ENCODE measurements at regions not wholly inside any gene's neighbourhood (a gene's known extent, or its start where the extent isn't known, plus 50 kb on each side); places are given as distances from the start of the nearest gene placed in this dataset.

DNA sequence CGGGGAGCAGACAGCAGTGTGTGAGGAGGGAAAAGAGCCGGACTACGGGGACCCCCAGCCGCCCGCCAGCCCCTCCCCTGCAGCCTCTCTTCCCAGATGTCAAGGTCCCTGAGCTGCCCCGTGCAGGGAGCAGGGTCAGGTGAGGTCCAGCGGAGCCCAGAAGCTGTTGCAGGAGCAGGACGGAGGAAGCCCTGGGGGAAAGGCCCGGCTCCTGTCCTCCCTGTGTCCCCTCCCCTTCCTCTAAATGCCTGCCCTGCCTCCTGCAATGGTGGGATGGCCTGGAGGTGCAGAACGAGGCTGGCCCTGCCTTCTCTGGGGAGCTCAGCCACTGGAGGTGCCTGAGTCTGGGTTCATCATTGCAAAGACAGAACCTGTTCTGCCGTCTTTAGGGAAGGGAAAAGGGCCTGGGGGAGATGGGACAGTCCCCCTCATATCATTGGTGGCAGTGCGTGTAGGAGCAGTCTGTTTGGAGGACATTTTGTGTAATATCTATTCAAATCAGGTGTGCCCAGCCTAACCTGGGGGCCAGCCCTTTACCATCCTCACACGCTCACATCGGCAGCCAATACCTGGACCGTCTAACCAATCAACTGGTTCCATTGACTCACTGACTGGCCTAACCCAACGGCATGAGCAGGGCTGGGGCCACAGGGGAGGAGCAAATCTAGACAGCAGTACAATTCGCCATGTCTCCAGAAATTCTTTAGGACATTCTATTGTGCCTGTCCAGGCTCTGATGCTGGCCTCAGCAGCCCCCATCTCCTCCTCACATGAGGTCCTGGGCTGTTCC is 364.1 kb upstream of the SFSWAP start:
- no peak for TF ChIP-seq TAF1 (IDR thresholded peaks at IDR 0.05; ENCODE audit: borderline replicate concordance, insufficient read depth, low read length)
- TF ChIP-seq POLR2AphosphoS5 (IDR thresholded peaks at IDR 0.05; ENCODE audit: low read depth, low read length): no peak
- TF ChIP-seq SIN3A (IDR thresholded peaks at IDR 0.05; ENCODE audit: borderline replicate concordance, insufficient read depth, low read length): no peak
- TF ChIP-seq, protein P1, sequence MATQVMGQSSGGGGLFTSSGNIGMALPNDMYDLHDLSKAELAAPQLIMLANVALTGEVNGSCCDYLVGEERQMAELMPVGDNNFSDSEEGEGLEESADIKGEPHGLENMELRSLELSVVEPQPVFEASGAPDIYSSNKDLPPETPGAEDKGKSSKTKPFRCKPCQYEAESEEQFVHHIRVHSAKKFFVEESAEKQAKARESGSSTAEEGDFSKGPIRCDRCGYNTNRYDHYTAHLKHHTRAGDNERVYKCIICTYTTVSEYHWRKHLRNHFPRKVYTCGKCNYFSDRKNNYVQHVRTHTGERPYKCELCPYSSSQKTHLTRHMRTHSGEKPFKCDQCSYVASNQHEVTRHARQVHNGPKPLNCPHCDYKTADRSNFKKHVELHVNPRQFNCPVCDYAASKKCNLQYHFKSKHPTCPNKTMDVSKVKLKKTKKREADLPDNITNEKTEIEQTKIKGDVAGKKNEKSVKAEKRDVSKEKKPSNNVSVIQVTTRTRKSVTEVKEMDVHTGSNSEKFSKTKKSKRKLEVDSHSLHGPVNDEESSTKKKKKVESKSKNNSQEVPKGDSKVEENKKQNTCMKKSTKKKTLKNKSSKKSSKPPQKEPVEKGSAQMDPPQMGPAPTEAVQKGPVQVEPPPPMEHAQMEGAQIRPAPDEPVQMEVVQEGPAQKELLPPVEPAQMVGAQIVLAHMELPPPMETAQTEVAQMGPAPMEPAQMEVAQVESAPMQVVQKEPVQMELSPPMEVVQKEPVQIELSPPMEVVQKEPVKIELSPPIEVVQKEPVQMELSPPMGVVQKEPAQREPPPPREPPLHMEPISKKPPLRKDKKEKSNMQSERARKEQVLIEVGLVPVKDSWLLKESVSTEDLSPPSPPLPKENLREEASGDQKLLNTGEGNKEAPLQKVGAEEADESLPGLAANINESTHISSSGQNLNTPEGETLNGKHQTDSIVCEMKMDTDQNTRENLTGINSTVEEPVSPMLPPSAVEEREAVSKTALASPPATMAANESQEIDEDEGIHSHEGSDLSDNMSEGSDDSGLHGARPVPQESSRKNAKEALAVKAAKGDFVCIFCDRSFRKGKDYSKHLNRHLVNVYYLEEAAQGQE (IDR thresholded peaks at IDR 0.05; ENCODE audit: insufficient read depth in 1 of 2, low read depth in 2 of 2, low read length in 2 of 2): no peak
- no peak for TF ChIP-seq FOXP2 (optimal IDR thresholded peaks at IDR 0.05; ENCODE audit: borderline replicate concordance, extremely low read depth, extremely low read length, insufficient read depth)

Measured in PFSK-1 (cell line).